ENCODE measurements at regions not wholly inside any gene's neighbourhood (a gene's known extent, or its start where the extent isn't known, plus 50 kb on each side); places are given as distances from the start of the nearest gene placed in this dataset.

DNA sequence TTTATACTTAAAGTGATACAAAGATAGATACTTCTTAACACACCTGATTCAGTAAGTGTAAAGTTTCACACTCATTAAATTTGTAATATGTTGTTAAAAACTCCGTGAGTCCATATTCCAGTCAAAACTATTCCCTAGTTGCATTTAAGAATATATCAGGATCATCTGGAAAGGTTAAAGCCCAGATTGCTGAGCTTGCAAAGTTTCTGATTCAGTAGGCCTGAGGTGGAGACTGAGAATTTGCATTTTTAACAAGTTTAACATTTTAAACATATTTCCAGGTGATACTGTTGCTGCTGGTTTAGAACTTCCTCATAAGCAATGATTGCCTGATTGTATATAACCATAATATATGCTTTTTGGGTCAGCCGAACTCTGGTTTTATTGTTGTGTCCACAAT lies 1998.6 kb upstream of the PCDH20 start:
- Histone ChIP-seq H3K79me2 (ENCODE audit: insufficient read depth, low read length) (no peaks in the 10 kb centered on the region), H3K4me1 (ENCODE audit: control insufficient read depth in 1 of 2, insufficient read depth in 2 of 2, low read length in 2 of 2) (no peaks in the 10 kb centered on the region), H4K20me1 (ENCODE audit: insufficient read depth) (no peaks in the 10 kb centered on the region), H3K9ac (ENCODE audit: low read length) (no peak overlapping the region), H3K36me3 (ENCODE audit: control insufficient read depth in 1 of 2, insufficient read depth in 2 of 2, low read length in 2 of 2) (no peaks in the 10 kb centered on the region), H3K4me2 (ENCODE audit: low read length) (no peak overlapping the region), H2AFZ (ENCODE audit: low read depth, low read length, poor library complexity, severe bottlenecking) (no peak overlapping the region), H3K9me3 (ENCODE audit: control insufficient read depth in 1 of 2, insufficient read depth in 1 of 2, low read depth in 1 of 2, low read length in 2 of 2) (no peaks in the 10 kb centered on the region), H3K27me3 (ENCODE audit: insufficient read depth, low read length) (no peaks in the 10 kb centered on the region), H3K9me2 (ENCODE audit: insufficient read depth) (no peaks in the 10 kb centered on the region), H3K4me3 (replicated peaks in 1 of 2; ENCODE audit: low read depth in 1 of 2, low read length in 2 of 2) (no peak overlapping the region), H3K27ac (ENCODE audit: low read depth, low read length) (no peak overlapping the region)
- DNase-seq (ENCODE audit: low read depth, low spot score) (no peak), ATAC-seq (no peak)
- ChIA-PET CTCF (no interaction called here), POLR2A (no interaction called here), RAD21 (ENCODE audit: low non-redundant PET in 1 of 2, low total read pairs in 2 of 2, uncharacterized antibody in 2 of 2, unreplicated experiment in 2 of 2) (no interaction called here)
- BruUV-seq (replicated peaks): no TSS peak
- no peak for TF ChIP-seq EZH2phosphoT487 (IDR thresholded peaks at IDR 0.05; ENCODE audit: borderline replicate concordance)
- no peak for TF ChIP-seq ZNF274 (IDR thresholded peaks at IDR 0.05; ENCODE audit: low read depth, low read length)
- no peak for TF ChIP-seq RAD21 (IDR thresholded peaks at IDR 0.05; ENCODE audit: low read depth)
- no peak for TF ChIP-seq ELF1 (IDR thresholded peaks at IDR 0.05; ENCODE audit: borderline replicate concordance, low read depth)
- no peak for TF ChIP-seq CBX3 (IDR thresholded peaks at IDR 0.05; ENCODE audit: low read depth)
- TF ChIP-seq CEBPB (IDR thresholded peaks at IDR 0.05; ENCODE audit: low read depth): no peak
- TF ChIP-seq, protein P1, sequence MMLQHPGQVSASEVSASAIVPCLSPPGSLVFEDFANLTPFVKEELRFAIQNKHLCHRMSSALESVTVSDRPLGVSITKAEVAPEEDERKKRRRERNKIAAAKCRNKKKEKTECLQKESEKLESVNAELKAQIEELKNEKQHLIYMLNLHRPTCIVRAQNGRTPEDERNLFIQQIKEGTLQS (IDR thresholded peaks at IDR 0.05): no peak
- TF ChIP-seq, protein P2, sequence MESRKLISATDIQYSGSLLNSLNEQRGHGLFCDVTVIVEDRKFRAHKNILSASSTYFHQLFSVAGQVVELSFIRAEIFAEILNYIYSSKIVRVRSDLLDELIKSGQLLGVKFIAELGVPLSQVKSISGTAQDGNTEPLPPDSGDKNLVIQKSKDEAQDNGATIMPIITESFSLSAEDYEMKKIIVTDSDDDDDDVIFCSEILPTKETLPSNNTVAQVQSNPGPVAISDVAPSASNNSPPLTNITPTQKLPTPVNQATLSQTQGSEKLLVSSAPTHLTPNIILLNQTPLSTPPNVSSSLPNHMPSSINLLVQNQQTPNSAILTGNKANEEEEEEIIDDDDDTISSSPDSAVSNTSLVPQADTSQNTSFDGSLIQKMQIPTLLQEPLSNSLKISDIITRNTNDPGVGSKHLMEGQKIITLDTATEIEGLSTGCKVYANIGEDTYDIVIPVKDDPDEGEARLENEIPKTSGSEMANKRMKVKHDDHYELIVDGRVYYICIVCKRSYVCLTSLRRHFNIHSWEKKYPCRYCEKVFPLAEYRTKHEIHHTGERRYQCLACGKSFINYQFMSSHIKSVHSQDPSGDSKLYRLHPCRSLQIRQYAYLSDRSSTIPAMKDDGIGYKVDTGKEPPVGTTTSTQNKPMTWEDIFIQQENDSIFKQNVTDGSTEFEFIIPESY (IDR thresholded peaks at IDR 0.05; ENCODE audit: extremely low read depth, insufficient replicate concordance, low read length): no peak
- TF ChIP-seq EGR1 (IDR thresholded peaks at IDR 0.05; ENCODE audit: low read depth): no peak
- TF ChIP-seq POLR2AphosphoS5 (IDR thresholded peaks at IDR 0.05; ENCODE audit: low read depth, low read length): no peak
- intact Hi-C loops (cut with micrococcal nuclease): no loop called here

All from HCT116 (cell line).